ENCODE measurements at regions not wholly inside any gene's neighbourhood (a gene's known extent, or its start where the extent isn't known, plus 50 kb on each side); places are given as distances from the start of the nearest gene placed in this dataset.

DNA sequence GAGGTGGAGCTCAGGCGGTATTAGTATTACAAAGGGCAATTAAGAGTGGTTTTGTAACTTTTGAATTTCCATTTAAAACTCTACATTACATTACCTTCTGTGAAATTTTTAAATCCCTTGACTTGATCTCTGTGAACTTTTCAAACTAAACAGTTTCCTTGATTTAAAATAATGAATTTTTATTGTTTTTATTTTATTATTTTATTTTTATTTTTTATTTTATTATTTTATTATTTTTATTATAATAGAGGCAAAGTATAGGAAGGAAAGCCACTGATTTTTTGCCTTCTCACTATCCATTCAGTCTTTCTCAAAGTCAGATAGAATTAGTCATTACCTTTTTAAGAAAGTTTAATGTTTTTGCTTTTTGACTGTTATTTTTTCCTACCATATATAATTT is 1248.1 kb upstream of the SLC10A2 start:
- Histone ChIP-seq H3K27me3 (replicated peaks; ENCODE audit: control insufficient read depth, insufficient read depth, low read length, poor library complexity, severe bottlenecking) (no peaks in the 10 kb centered on the region), H3K4me3 (ENCODE audit: insufficient read depth, low read depth, low read length, poor library complexity, severe bottlenecking) (no peak overlapping the region), H3K36me3 (ENCODE audit: control insufficient read depth, insufficient read depth, low read length) (no peaks in the 10 kb centered on the region), H3K9me3 (ENCODE audit: control insufficient read depth, low read length) (no peaks in the 10 kb centered on the region), H3K4me1 (ENCODE audit: control insufficient read depth, insufficient read depth, low read length, poor library complexity, severe bottlenecking) (no peaks in the 10 kb centered on the region), H3K27ac (ENCODE audit: insufficient read depth, low read length, poor library complexity, severe bottlenecking) (no peak overlapping the region)
- DNase-seq = no peak

DNA sequence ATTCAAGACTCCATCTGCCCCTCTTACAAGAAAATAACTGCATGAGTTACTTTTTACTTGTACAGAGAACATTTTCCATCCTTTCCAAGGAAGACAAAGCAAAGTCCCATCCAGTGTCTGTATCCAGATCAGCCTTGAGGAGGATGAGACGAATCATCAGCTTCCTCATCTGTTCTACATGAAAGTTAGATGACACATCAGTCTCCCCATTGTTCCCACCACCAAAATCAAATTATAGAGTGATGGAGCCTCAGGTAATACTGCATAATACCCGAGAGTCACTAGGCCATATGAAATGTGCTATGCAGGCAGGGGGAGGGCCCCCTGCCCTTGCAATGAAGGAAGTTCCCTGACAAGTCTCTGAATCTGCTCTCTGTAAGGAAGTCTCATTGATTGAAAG is 1244.6 kb upstream of the SLC10A2 start:
- DNase-seq = no peak
- no peaks in the 10 kb centered on the region for H3K4me1 ChIP-seq (ENCODE audit: control insufficient read depth, insufficient read depth, low read length, poor library complexity, severe bottlenecking)
- H3K9me3 ChIP-seq (ENCODE audit: control insufficient read depth, low read length) = no peaks in the 10 kb centered on the region
- no peak overlapping the region for H3K4me3 ChIP-seq (ENCODE audit: insufficient read depth, low read depth, low read length, poor library complexity, severe bottlenecking)
- H3K27ac ChIP-seq (ENCODE audit: insufficient read depth, low read length, poor library complexity, severe bottlenecking) = no peak overlapping the region
- H3K36me3 ChIP-seq (ENCODE audit: control insufficient read depth, insufficient read depth, low read length) = no peaks in the 10 kb centered on the region
- no peaks in the 10 kb centered on the region for H3K27me3 ChIP-seq (replicated peaks; ENCODE audit: control insufficient read depth, insufficient read depth, low read length, poor library complexity, severe bottlenecking)

DNA sequence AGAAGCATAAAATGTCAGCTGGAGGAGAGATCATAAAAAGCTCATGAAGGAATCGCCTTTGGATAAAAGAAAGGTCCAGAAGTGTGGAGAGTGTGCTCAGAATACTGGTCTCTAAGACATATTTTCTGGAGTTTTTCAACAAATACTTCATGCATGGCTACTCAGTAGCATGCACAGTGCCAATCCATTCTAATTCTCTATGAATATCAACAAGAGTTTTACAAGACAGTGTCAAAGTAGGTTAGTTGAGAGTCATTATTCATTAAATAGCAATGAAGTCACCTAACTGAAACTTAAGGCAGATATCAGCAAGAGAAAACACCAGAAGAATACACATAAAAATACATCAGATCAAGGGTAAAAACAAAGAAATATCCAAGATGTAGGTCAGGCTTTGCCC is 1243.2 kb upstream of the SLC10A2 start:
- H3K36me3 ChIP-seq (ENCODE audit: control insufficient read depth, insufficient read depth, low read length) = no peaks in the 10 kb centered on the region
- H3K9me3 ChIP-seq (ENCODE audit: control insufficient read depth, low read length) = no peaks in the 10 kb centered on the region
- no peak for DNase-seq
- H3K4me1 ChIP-seq (ENCODE audit: control insufficient read depth, insufficient read depth, low read length, poor library complexity, severe bottlenecking) = no peaks in the 10 kb centered on the region
- H3K27ac ChIP-seq (ENCODE audit: insufficient read depth, low read length, poor library complexity, severe bottlenecking) = no peak overlapping the region
- no peak overlapping the region for H3K4me3 ChIP-seq (ENCODE audit: insufficient read depth, low read depth, low read length, poor library complexity, severe bottlenecking)
- H3K27me3 ChIP-seq (replicated peaks; ENCODE audit: control insufficient read depth, insufficient read depth, low read length, poor library complexity, severe bottlenecking) = no peaks in the 10 kb centered on the region

DNA sequence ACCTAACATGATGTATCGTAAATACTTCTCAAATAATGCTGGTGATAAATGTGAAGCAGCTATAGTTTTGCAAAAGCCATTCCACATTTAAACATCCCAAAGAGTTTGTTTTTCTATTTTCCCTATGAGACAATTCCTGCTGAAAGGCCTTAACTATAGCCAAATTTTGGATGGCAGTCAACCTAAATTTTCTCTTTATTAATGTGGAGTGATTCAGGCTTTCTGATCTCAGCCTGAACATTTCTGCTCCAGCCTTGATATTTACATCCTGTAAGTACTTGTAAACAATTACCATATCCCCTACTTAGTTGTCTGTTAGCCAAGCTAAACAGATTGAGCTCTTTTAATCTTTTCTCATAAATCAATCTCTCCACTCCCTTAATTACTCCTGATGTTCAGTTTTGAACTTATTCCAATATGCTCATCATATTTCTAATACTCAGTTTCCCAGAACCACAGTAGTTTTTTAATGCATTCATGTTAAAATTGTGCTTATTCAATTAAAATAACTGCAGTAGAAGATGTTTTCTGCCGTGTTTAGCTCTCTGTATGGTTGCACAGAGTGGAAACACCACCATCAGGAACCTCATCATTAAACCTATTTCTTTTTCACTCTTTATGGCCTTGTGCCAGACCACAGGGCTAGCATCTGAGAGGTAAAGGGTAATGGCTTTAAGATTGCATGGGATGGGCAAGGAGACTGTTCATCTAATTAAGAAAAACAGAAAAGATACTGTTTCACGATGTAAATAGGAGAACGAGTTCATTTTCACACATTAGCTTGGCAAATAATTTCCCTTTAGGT is 1235.2 kb upstream of the SLC10A2 start:
- no peaks in the 10 kb centered on the region for H3K36me3 ChIP-seq (ENCODE audit: control insufficient read depth, insufficient read depth, low read length)
- no peak for DNase-seq
- no peaks in the 10 kb centered on the region for H3K9me3 ChIP-seq (ENCODE audit: control insufficient read depth, low read length)
- H3K4me3 ChIP-seq (ENCODE audit: insufficient read depth, low read depth, low read length, poor library complexity, severe bottlenecking) = no peak overlapping the region
- no peaks in the 10 kb centered on the region for H3K27me3 ChIP-seq (replicated peaks; ENCODE audit: control insufficient read depth, insufficient read depth, low read length, poor library complexity, severe bottlenecking)
- no peak overlapping the region for H3K27ac ChIP-seq (ENCODE audit: insufficient read depth, low read length, poor library complexity, severe bottlenecking)
- H3K4me1 ChIP-seq (ENCODE audit: control insufficient read depth, insufficient read depth, low read length, poor library complexity, severe bottlenecking) = no peaks in the 10 kb centered on the region

DNA sequence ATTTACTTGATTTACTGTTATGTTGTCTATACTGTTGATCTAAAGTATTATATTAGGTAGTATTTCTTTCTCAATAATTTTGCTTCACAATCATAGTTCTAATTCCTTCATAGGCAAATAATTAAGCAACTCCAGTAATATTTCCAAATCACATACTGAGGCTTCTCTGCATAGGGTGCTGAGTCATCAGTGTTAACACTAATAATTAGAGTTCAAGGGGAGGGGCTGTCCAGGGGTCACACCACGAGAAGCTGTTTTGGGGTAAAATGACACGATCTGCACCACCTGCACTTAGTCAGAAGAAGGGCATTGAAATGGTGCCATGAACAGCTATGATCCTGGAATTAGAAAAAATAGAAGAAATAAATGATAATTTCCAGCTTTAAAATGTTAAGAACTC is 1230.9 kb upstream of the SLC10A2 start:
- Histone ChIP-seq H3K27ac (ENCODE audit: insufficient read depth, low read length, poor library complexity, severe bottlenecking) (no peak overlapping the region), H3K9me3 (ENCODE audit: control insufficient read depth, low read length) (no peaks in the 10 kb centered on the region), H3K27me3 (replicated peaks; ENCODE audit: control insufficient read depth, insufficient read depth, low read length, poor library complexity, severe bottlenecking) (no peaks in the 10 kb centered on the region), H3K4me3 (ENCODE audit: insufficient read depth, low read depth, low read length, poor library complexity, severe bottlenecking) (no peak overlapping the region), H3K4me1 (ENCODE audit: control insufficient read depth, insufficient read depth, low read length, poor library complexity, severe bottlenecking) (no peaks in the 10 kb centered on the region), H3K36me3 (ENCODE audit: control insufficient read depth, insufficient read depth, low read length) (no peaks in the 10 kb centered on the region)
- DNase-seq = no peak

DNA sequence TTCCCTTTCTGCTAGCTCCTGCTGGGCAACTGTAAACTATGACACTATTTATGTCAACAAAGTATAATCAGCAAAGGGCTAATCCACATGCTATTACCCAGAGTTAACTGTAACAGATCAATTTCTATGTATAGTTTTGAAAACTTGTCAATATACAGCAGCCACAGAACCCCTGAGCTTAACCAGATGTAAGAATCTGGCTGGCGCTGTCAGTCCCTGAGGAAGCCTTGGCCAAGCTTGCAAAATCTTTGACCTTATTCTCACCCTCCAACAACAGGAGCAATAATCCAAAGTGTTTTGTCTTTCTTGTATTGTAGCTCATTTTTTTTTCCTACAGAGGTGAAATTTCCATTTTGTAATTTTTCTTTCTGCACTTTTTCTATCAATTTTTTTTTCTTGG is 1230.1 kb upstream of the SLC10A2 start:
- Histone ChIP-seq H3K9me3 (ENCODE audit: control insufficient read depth, low read length) (no peaks in the 10 kb centered on the region), H3K27me3 (replicated peaks; ENCODE audit: control insufficient read depth, insufficient read depth, low read length, poor library complexity, severe bottlenecking) (no peaks in the 10 kb centered on the region), H3K4me1 (ENCODE audit: control insufficient read depth, insufficient read depth, low read length, poor library complexity, severe bottlenecking) (no peaks in the 10 kb centered on the region), H3K36me3 (ENCODE audit: control insufficient read depth, insufficient read depth, low read length) (no peaks in the 10 kb centered on the region), H3K27ac (ENCODE audit: insufficient read depth, low read length, poor library complexity, severe bottlenecking) (no peak overlapping the region), H3K4me3 (ENCODE audit: insufficient read depth, low read depth, low read length, poor library complexity, severe bottlenecking) (no peak overlapping the region)
- DNase-seq = no peak

DNA sequence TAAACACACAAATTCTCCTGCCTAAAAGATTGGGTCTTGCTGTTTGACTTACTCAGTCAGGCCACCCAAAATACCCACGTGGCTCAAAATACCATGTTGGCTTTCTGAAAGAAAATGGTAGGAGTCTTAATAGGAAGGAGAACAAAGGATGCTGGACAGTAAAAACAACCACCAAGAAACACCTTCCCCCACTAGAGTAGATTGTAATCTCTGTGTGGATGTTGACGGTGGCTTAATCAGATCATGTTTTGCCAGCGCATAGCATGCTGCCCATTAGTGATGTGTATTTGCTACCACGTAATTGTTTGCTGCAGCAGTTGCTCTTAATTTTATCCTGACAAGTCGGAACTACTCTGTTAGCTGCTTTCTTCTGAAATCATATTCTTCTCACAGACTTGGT is 1229.3 kb upstream of the SLC10A2 start:
- no peak for DNase-seq
- H3K4me3 ChIP-seq (ENCODE audit: insufficient read depth, low read depth, low read length, poor library complexity, severe bottlenecking) = no peak overlapping the region
- H3K27ac ChIP-seq (ENCODE audit: insufficient read depth, low read length, poor library complexity, severe bottlenecking) = no peak overlapping the region
- no peaks in the 10 kb centered on the region for H3K4me1 ChIP-seq (ENCODE audit: control insufficient read depth, insufficient read depth, low read length, poor library complexity, severe bottlenecking)
- H3K9me3 ChIP-seq (ENCODE audit: control insufficient read depth, low read length) = no peaks in the 10 kb centered on the region
- H3K36me3 ChIP-seq (ENCODE audit: control insufficient read depth, insufficient read depth, low read length) = no peaks in the 10 kb centered on the region
- H3K27me3 ChIP-seq (replicated peaks; ENCODE audit: control insufficient read depth, insufficient read depth, low read length, poor library complexity, severe bottlenecking) = no peaks in the 10 kb centered on the region

DNA sequence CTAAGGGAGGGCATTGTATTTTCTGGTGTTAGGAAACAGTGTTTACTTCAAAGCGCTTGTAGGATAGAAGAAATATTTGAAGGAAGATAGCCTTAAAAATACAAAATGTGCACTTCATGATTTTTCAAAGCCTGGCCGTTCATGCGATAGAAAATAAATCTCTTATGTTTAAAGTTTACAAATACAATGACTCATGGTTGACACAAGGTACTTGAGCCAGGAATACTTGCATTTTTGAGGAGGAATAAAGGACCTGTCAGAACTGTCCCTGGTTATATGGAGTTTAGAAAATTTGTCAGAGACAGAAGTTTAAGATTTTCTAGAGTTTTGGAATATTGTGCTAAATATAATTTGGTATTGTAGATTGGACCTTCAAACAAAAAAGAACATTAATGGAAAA is 1223.2 kb upstream of the SLC10A2 start:
- Histone ChIP-seq H3K36me3 (ENCODE audit: control insufficient read depth, insufficient read depth, low read length) (no peaks in the 10 kb centered on the region), H3K4me1 (ENCODE audit: control insufficient read depth, insufficient read depth, low read length, poor library complexity, severe bottlenecking) (no peaks in the 10 kb centered on the region), H3K9me3 (ENCODE audit: control insufficient read depth, low read length) (no peaks in the 10 kb centered on the region), H3K27me3 (replicated peaks; ENCODE audit: control insufficient read depth, insufficient read depth, low read length, poor library complexity, severe bottlenecking) (no peaks in the 10 kb centered on the region), H3K27ac (ENCODE audit: insufficient read depth, low read length, poor library complexity, severe bottlenecking) (no peak overlapping the region), H3K4me3 (ENCODE audit: insufficient read depth, low read depth, low read length, poor library complexity, severe bottlenecking) (no peak overlapping the region)
- DNase-seq = no peak

DNA sequence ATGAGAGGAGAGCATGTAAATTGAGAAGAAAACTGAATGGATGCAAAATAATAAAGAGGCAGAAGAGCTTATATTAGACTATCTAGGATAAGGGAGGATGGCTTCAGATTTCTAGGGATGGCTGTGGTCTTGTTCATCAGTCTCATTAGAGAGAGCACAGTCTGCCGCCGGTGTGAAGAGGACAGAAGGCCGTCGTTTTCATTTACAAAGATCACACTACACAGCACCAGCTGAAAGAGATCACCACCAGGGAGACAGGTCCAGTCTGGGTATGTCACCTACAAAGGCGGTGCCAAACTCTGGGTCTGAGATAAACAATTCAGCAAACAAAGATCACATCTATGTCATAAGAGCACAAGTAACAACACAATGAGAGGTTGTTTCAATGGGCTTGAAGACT is 1222.3 kb upstream of the SLC10A2 start:
- Histone ChIP-seq H3K36me3 (ENCODE audit: control insufficient read depth, insufficient read depth, low read length) (no peaks in the 10 kb centered on the region), H3K4me1 (ENCODE audit: control insufficient read depth, insufficient read depth, low read length, poor library complexity, severe bottlenecking) (no peaks in the 10 kb centered on the region), H3K9me3 (ENCODE audit: control insufficient read depth, low read length) (no peaks in the 10 kb centered on the region), H3K27me3 (replicated peaks; ENCODE audit: control insufficient read depth, insufficient read depth, low read length, poor library complexity, severe bottlenecking) (no peaks in the 10 kb centered on the region), H3K4me3 (ENCODE audit: insufficient read depth, low read depth, low read length, poor library complexity, severe bottlenecking) (no peak overlapping the region), H3K27ac (ENCODE audit: insufficient read depth, low read length, poor library complexity, severe bottlenecking) (no peak overlapping the region)
- DNase-seq = no peak

DNA sequence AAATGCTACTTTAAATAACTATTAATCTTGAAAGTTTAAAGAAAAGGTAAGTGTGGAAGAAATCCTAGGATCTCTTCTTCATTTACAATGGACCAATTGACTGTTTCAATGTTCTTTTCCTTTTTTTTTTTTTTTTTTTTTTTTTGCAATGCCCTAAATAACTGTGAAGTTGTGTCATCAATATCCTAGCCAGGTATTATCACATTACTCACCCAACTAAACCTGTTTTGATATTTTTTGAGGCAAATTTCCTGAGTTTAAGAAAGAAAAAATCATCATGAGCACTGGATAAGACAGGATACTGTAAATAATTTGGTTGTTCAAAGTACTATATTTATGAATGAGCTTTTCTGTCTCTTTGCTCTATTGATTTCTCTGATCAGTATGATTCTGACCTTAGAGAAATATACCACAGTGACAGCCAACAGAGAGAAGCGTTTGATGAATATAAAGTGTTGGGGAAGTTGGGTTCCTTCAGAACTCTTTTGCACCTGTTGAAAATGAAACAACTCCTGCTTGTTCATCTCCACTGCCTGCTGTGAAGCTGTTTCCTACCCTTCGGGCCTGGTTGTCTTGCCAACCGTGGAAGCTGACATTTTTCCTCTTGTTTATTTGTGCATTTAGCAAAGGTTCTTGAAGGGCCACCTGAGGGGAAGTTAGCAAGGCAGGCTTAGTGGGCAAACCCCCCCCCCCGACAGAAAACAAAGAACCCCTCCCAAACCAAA is 1220.5 kb upstream of the SLC10A2 start:
- DNase-seq = no peak
- H3K4me1 ChIP-seq (ENCODE audit: control insufficient read depth, insufficient read depth, low read length, poor library complexity, severe bottlenecking) = no peaks in the 10 kb centered on the region
- no peaks in the 10 kb centered on the region for H3K27me3 ChIP-seq (replicated peaks; ENCODE audit: control insufficient read depth, insufficient read depth, low read length, poor library complexity, severe bottlenecking)
- no peak overlapping the region for H3K4me3 ChIP-seq (ENCODE audit: insufficient read depth, low read depth, low read length, poor library complexity, severe bottlenecking)
- H3K27ac ChIP-seq (ENCODE audit: insufficient read depth, low read length, poor library complexity, severe bottlenecking) = no peak overlapping the region
- H3K36me3 ChIP-seq (ENCODE audit: control insufficient read depth, insufficient read depth, low read length) = no peaks in the 10 kb centered on the region
- no peaks in the 10 kb centered on the region for H3K9me3 ChIP-seq (ENCODE audit: control insufficient read depth, low read length)
